ENCODE measurements at regions not wholly inside any gene's neighbourhood (a gene's known extent, or its start where the extent isn't known, plus 50 kb on each side); places are given as distances from the start of the nearest gene placed in this dataset.

GRCh38 chr20:48456366-48457192 lies 371.2 kb downstream of the PREX1 start:
- Histone ChIP-seq H3K36me3 (no peaks in the 10 kb centered on the region), H3K4me1 (no peaks in the 10 kb centered on the region), H3K9me3 (no peaks in the 10 kb centered on the region), H3K27ac (no peak overlapping the region), H3K27me3 (peaks cover 0 to 26% (median 2%) of the 10 kb centered on the region in 9 donors), H3K4me3 (no peak overlapping the region)
- intact Hi-C loops (cut with DNase I): no loop called here
- WGBS, 4 donors: 55 to 71% (median 60%) methylated on average over 8 of the region's 8 CpGs
- no peak for DNase-seq
- TF ChIP-seq CTCF (IDR thresholded peaks at IDR 0.05): no peak
- TF ChIP-seq POLR2A (IDR thresholded peaks at IDR 0.05): no peak
- no peak for ATAC-seq

- Histone ChIP-seq H3K9me3 (no peaks in the 10 kb centered on the region), H3K4me3 (no peak overlapping the region), H3K27ac (no peak overlapping the region), H3K4me1 (no peaks in the 10 kb centered on the region), H3K27me3 (peaks cover 0 to 26% (median 2%) of the 10 kb centered on the region in 9 donors), H3K36me3 (no peaks in the 10 kb centered on the region)
- TF ChIP-seq POLR2A (IDR thresholded peaks at IDR 0.05) (no peak), CTCF (IDR thresholded peaks at IDR 0.05) (no peak)
- intact Hi-C loops (cut with DNase I): no loop called here
- no peak for DNase-seq
- 57 to 64% (median 62%) methylated on average over 12 to 16 of the region's 16 CpGs for WGBS, 4 donors
- no peak for ATAC-seq
Measured at GRCh38 chr20:48455651-48456365, 372.0 kb downstream of the PREX1 start.

GRCh38 chr20:48454671-48455490 lies 372.9 kb downstream of the PREX1 start:
- Histone ChIP-seq H3K9me3 (no peaks in the 10 kb centered on the region), H3K36me3 (no peaks in the 10 kb centered on the region), H3K27me3 (peaks cover 0 to 26% (median 2%) of the 10 kb centered on the region in 9 donors), H3K4me3 (no peak overlapping the region), H3K4me1 (no peaks in the 10 kb centered on the region), H3K27ac (no peak overlapping the region)
- ATAC-seq: no peak
- WGBS, 4 donors: 74 to 80% (median 76%) methylated on average over 12 to 14 of the region's 14 CpGs
- intact Hi-C loops (cut with DNase I): no loop called here
- DNase-seq: peak in 1 of 5 donors; percentile 45
- TF ChIP-seq CTCF (IDR thresholded peaks at IDR 0.05) (no peak), POLR2A (IDR thresholded peaks at IDR 0.05) (no peak)
